Stimulated activated CD4-positive, alpha-beta T cell treated with anti-CD3 and anti-CD28 coated beads, Interleukin-15, amount 100 ng/mL, for 48 hours (primary cell): ENCODE measurements at regions not wholly inside any gene's neighbourhood (a gene's known extent, or its start where the extent isn't known, plus 50 kb on each side); places are given as distances from the start of the nearest gene placed in this dataset.
"Not testable (repeated sequence)": the region's sequence is repeated elsewhere in the genome, so short reads cannot be mapped to it uniquely, and the experiment has no call there.

ENCODE experiments used
- DNase-seq, 2 donors: peaks; one replicate each; pipeline ENCODE4 v3.0.0-alpha.2; 2020; ENCODE audit warnings: low read depth in 2 of 2

DNA sequence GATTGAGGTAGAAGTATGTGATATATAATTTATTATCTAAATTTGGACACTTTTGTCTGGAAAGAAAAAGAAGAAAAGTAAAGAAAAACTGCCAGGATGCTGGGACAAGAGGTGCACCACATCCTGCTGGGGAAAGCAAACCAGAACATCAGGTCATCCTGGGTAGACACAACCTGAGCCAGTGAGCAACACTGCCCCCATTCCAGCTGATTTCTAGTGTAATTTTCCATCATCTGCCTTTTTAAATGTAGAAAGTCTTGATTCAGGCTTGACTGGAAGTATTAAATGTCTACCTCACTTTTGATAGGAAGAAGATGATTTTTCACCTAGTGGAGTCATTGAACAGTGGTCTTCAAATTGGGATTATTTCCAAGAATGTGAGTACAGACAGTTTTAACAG is 1164.5 kb upstream of the CITED2 start:
- DNase-seq: no peak

DNA sequence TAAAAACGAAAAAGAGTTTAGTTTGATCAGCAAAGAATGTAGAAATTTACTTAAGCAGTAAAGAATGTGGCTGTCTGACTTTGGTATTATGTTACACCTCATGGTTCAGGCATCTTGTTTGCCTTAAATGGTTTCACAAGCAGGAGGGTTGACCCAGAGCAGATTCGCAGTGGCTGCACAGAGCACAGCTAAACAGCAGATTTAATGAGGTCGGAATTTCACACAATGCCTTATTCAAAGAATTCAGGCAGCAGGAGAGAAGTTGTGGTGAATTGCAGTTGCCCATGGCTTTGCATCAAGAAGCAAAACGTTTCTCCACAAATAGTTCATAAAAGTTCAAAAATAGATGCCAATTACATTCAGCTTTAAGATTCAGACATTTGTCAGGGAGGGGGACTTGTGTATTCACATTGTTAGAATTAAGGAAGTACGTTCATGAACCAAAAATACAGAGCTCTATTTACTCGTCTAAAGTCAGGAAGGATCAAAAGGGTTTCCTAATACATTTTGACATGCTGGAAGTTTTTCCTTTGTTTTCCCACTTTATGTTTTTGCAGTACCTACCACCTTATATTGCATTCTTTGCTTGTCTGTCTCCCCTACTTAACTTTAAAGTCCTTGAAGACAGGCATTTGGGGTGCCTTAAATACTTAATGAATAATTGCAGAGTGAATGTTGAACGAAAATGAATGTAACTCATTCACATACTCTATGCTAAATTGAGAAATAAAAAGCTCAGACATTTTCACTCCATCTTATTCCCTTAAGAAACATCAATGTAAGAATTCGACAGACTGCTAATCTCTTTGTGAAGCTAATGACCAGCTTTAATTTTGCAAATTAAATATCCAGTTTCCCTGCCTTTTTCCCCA is 1163.6 kb upstream of the CITED2 start:
- DNase-seq: no peak

DNA sequence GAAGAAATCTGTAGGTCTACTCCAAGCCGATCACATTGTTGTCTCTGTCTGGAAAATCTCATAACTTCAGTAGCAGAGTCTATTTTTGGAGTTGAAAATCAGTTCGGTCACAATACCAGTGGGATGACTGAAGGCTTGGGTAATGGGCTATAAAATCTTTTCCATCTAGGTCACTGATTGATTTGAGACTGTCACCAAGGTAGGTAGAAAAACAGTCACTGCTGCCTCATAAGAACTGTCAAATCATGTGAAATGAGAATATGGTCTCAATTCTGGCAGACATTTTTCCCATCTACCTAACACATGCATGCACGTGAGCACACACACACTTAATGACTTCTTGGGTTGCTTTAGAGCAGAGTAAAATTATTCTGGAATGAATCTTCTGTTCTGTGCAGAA is 1162.8 kb upstream of the CITED2 start:
- DNase-seq: no peak

DNA sequence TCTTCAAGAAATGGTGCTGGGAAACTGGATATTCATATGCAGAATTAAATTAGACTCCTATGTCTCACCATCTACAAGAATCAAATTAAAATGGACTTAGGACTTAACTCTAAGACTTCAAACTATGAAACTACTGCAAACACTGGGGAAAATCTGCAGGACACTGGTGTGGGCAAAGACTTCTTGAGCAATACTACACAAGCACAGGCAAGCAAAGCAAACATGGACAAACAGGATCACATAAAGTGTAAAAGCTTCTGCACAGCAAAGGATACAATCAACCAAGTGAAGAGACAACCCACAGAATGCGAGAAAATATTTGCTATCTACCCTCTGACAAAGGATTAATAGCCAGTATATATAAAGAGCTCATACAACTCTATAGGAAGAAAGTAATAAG is 1161.1 kb upstream of the CITED2 start:
- no peak for DNase-seq

DNA sequence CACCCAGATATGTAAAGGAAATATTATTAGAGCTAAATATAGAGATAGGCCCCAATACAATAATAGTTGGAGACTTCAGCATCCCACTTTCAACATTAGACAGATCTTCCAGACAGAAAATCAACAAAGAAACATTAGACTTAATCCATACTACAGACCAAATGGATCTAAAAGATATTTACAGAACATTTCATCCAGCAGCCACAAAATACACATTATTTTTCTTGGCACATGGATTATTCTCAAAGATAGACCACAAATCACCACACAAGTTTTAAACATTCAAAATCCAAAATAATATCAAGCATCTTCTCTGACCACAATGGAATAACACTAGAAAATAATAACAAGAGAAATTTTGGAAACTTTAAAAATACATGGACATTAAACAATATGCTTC is 1159.1 kb upstream of the CITED2 start:
- DNase-seq: no peak

GRCh38 chr6:140504776-140505175 is 1130.3 kb upstream of the CITED2 start:
- DNase-seq: no peak

DNA sequence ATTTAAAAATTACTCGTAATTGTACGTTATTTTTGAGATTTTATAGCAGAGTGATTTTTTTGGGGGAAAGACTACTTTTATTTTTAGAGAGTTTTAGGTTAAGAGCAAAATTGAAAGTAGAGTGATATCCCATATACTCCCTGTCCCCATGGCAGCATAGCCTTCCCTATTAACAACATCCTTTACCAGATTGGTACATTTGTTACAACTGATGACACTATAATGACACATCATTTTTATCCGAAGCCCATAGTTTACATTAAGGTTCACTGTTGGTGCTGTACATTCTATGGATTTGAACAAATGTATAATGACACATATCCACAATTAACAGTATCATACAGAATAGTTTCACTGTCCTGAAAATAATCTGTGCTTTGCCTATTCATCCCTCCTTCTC is 1126.4 kb upstream of the CITED2 start:
- DNase-seq: no peak

- no peak for DNase-seq
Observed at GRCh38 chr6:140499607-140500006, 1125.2 kb upstream of the CITED2 start.

- DNase-seq: no peak
Observed at GRCh38 chr6:140494321-140495108, 1120.1 kb upstream of the CITED2 start.

- DNase-seq: not testable (repeated sequence)
Observed at GRCh38 chr6:140493470-140493869, 1119.0 kb upstream of the CITED2 start.

GRCh38 chr6:140490081-140490480 is 1115.6 kb upstream of the CITED2 start:
- DNase-seq: no peak

DNA sequence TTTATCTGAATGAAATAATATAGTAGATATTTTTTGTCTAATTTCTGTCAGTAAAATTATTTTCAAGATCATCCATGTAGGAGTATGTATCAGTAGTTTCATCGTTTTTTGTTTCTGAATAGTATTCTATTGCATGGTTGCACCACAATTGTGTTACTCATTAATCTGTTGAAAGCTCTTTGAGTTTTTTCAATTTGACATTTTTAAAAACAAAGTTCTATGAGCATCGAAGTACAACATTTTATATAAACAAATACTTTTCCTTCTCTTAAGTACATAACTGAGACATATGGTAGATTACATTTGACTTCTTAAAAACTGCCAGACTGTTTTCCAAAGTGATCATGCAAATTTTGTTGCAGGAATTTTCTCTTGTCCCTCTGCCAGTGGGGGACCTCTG is 1113.1 kb upstream of the CITED2 start:
- DNase-seq: no peak

- DNase-seq: no peak
Observed at GRCh38 chr6:140486450-140487361, 1112.3 kb upstream of the CITED2 start.

DNA sequence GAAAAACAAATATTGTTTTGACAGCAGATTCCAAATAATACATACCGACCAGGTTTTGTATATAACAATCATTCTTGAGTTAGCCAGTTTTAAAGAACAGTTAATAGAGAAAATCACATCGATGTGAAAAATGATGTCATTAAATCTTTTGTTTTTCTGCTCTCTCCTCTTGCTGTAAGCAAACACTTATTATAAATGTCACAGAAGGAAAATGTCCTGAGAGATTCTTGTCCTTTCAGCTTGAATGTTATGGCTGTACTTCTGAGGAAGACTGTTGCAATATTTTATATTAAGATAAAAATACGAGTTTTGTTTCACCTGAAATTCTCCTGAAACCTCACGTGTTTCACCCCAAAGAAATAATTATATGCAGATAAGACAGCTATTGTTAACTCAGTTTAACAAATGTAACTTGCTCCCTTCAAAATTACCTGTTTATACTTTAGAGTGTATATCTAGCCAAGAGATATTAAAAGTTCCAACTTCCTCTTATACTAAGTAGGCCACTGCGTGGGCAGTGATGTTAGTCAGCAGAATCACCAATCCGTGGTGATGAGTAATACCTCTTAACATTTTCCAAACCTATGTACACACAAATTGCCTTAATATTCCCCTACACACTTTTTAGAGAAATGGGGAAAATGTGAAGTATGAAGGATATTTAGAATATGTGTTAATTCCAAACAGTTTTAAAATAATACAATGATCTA is 1111.4 kb upstream of the CITED2 start:
- DNase-seq: no peak

GRCh38 chr6:140480852-140481251 is 1106.4 kb upstream of the CITED2 start:
- no peak for DNase-seq

GRCh38 chr6:140478631-140479030 is 1104.2 kb upstream of the CITED2 start:
- DNase-seq: no peak

- DNase-seq: no peak
Observed at GRCh38 chr6:140475086-140475485, 1100.6 kb upstream of the CITED2 start.

DNA sequence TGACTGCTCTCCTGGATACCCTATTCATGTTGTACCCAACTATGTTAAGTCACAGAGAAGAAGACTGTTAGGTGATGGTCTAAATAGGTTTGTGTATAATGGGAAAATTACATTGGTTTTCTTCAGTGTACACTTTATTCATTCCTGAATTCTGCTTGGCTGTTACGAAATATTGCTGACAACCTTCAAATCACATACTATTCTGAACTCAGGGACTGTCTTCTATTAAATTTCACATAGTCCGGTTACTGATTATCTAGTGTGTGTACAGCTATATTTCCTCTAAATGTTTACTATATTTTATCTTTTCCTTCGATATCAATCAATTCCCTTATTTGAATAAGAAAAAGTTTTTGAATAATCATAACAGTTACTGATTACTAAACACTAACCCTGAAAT is 1090.3 kb upstream of the CITED2 start:
- no peak for DNase-seq

- no peak for DNase-seq
Observed at GRCh38 chr6:140463312-140463710, 1088.9 kb upstream of the CITED2 start.

- no peak for DNase-seq
Observed at GRCh38 chr6:140462453-140463311, 1088.2 kb upstream of the CITED2 start.
